Left cardiac atrium (tissue), 2 donors: ENCODE measurements at regions not wholly inside any gene's neighbourhood (a gene's known extent, or its start where the extent isn't known, plus 50 kb on each side); places are given as distances from the start of the nearest gene placed in this dataset.

Experiments used
- microRNA-seq, 2 donors: library from miRNA; unstranded; fragments of <30 nt; microRNA quantifications; one replicate each; pipeline ENCODE4 v1.2.0, GENCODE V29; 2020
- donor health status: DM: no; HTN: yes; CAD: no; lungs with severe emphysema.
- donor health status: DM: yes; HTN: yes; CAD: no.

Small RNA genes in the stretch of these regions (microRNA-seq; reads per million reads assigned to microRNA genes)
- gene MIR3680-2: 0 reads per million in 2 donors
